Glutamatergic neuron (in vitro differentiated cells): ENCODE measurements at regions not wholly inside any gene's neighbourhood (a gene's known extent, or its start where the extent isn't known, plus 50 kb on each side); places are given as distances from the start of the nearest gene placed in this dataset.

Experiments
- DNase-seq: peaks from one replicate; pipeline ENCODE4 v3.0.0; 2022
- H3K27ac Mint-ChIP-seq: one replicate; pipeline ENCODE4 v1.8.0; 2020; ENCODE audit warnings: mild to moderate bottlenecking, mixed read lengths, inconsistent platforms; ENCODE audit not compliant: unreplicated experiment
- H3K27me3 Mint-ChIP-seq: one replicate; pipeline ENCODE4 v1.8.0; 2020; ENCODE audit warnings: mild to moderate bottlenecking, moderate library complexity, mixed read lengths, inconsistent platforms; ENCODE audit not compliant: unreplicated experiment
- H3K36me3 Mint-ChIP-seq: one replicate; pipeline ENCODE4 v1.8.0; 2020; ENCODE audit warnings: mild to moderate bottlenecking, mixed read lengths, inconsistent platforms; ENCODE audit not compliant: unreplicated experiment
- H3K4me1 Mint-ChIP-seq: one replicate; pipeline ENCODE4 v1.8.0; 2020; ENCODE audit warnings: mild to moderate bottlenecking, low read depth, mixed read lengths, inconsistent platforms; ENCODE audit not compliant: unreplicated experiment
- H3K4me3 Mint-ChIP-seq: one replicate; pipeline ENCODE4 v1.8.0; 2020; ENCODE audit warnings: mild to moderate bottlenecking, mixed read lengths, inconsistent platforms; ENCODE audit not compliant: unreplicated experiment
- H3K9me3 Mint-ChIP-seq: one replicate; pipeline ENCODE4 v1.8.0; 2020; ENCODE audit warnings: mild to moderate bottlenecking, moderate library complexity, mixed read lengths, inconsistent platforms; ENCODE audit not compliant: unreplicated experiment
- CTCF ChIP-seq: fragments of 200-600 bp; sonication (generic); IDR thresholded peaks from one replicate; pipeline ENCODE4 v1.5.0; 2021; ENCODE audit not compliant: partially characterized antibody, unreplicated experiment

DNA sequence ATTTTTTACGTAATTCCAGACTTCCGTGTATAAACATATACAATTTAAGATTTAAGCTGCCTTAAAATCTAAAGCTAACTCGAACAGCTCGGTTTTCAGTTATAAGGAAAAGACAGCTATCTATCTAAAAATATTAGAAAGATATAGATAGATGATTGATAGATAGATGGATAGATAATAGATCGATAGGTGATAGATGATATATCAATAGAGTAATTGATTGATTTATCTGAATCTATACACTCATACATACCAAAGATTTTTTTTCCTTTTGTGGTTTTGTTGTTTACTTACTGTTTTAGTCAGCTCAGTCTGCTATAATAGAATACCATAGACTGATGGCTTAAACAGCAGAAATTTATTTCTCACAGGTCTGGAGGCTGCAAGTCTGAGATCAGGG lies 278.5 kb upstream of the PLD5 start:
- H3K4me3 Mint-ChIP-seq: no peak overlapping the region
- H3K4me1 Mint-ChIP-seq: no peaks in the 10 kb centered on the region
- no peaks in the 10 kb centered on the region for H3K36me3 Mint-ChIP-seq
- H3K9me3 Mint-ChIP-seq: no peaks in the 10 kb centered on the region
- no peak for DNase-seq
- H3K27ac Mint-ChIP-seq: no peak overlapping the region
- TF ChIP-seq CTCF: no peak
- no peaks in the 10 kb centered on the region for H3K27me3 Mint-ChIP-seq

DNA sequence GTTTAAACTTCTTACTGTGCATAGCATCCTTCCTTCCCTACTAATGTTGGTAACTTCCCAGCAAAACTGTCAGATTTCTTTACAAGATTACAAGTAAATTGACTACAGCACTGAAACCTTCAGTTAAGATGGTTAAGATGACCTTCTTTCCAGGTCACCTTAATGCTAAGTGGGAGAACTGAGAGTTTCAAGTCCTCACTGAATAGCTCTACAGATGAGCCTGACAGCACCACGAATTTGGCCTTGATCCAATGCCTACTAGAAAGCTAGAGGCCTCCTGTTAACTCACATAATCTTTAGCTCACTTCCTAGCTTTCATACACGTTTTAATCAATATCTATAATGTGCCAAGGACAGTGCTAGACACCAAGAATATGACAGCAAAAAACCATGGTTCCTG lies 276.0 kb upstream of the PLD5 start:
- Mint-ChIP-seq H3K27ac (no peak overlapping the region), H3K9me3 (no peaks in the 10 kb centered on the region), H3K4me1 (no peaks in the 10 kb centered on the region), H3K27me3 (no peaks in the 10 kb centered on the region), H3K36me3 (no peaks in the 10 kb centered on the region), H3K4me3 (no peak overlapping the region)
- DNase-seq: no peak
- TF ChIP-seq CTCF: no peak

- no peaks in the 10 kb centered on the region for H3K4me1 Mint-ChIP-seq
- H3K9me3 Mint-ChIP-seq: no peaks in the 10 kb centered on the region
- no peak overlapping the region for H3K4me3 Mint-ChIP-seq
- H3K27me3 Mint-ChIP-seq: no peaks in the 10 kb centered on the region
- H3K27ac Mint-ChIP-seq: no peak overlapping the region
- no peak for DNase-seq
- no peak for TF ChIP-seq CTCF
- no peaks in the 10 kb centered on the region for H3K36me3 Mint-ChIP-seq
Observed at GRCh38 chr1:242797856-242798255, 273.4 kb upstream of the PLD5 start.

- H3K36me3 Mint-ChIP-seq: peaks cover 6% of the 10 kb centered on the region
- H3K27ac Mint-ChIP-seq: no peak overlapping the region
- no peak for DNase-seq
- no peak overlapping the region for H3K4me3 Mint-ChIP-seq
- H3K27me3 Mint-ChIP-seq: peaks cover 3% of the 10 kb centered on the region
- peaks cover 3% of the 10 kb centered on the region for H3K9me3 Mint-ChIP-seq
- peaks cover 15% of the 10 kb centered on the region for H3K4me1 Mint-ChIP-seq
- TF ChIP-seq CTCF: no peak
Observed at GRCh38 chr1:242788771-242789170, 264.3 kb upstream of the PLD5 start.

DNA sequence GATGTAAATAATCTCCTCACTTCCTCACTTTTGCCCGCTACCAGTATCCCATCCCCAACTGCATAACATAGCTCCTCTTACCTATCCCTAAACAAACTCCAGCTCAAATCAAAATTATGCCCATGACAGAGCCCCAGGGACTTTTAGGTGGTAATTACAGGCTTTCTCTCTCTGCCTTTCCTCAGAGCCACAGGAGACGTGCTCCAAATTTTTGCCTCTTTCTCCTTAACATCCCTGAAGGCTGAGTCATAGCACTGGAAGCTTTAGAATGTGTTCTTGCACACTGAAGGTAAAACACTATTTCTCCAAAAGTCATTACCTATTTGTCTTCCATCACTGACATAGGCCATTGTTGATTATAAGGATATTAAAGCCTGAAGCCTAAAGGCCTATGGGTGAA lies 263.5 kb upstream of the PLD5 start:
- DNase-seq: no peak
- no peak overlapping the region for H3K4me3 Mint-ChIP-seq
- peaks cover 3% of the 10 kb centered on the region for H3K9me3 Mint-ChIP-seq
- H3K36me3 Mint-ChIP-seq: peaks cover 6% of the 10 kb centered on the region
- peaks cover 3% of the 10 kb centered on the region for H3K27me3 Mint-ChIP-seq
- TF ChIP-seq CTCF: no peak
- peaks cover 15% of the 10 kb centered on the region for H3K4me1 Mint-ChIP-seq
- H3K27ac Mint-ChIP-seq: no peak overlapping the region
